HepG2 (cell line): ENCODE measurements at regions not wholly inside any gene's neighbourhood (a gene's known extent, or its start where the extent isn't known, plus 50 kb on each side); places are given as distances from the start of the nearest gene placed in this dataset.

Source experiments
- E2F2 ChIP-seq: sonication (generic); formaldehyde crosslinking; IDR thresholded peaks from 2 replicates; pipeline ENCODE4 v1.4.0; 2020; ENCODE audit warnings: missing genetic modification reagents, borderline replicate concordance
- FOSL2 ChIP-seq: sonication (generic); formaldehyde crosslinking; IDR thresholded peaks from 2 replicates; pipeline ENCODE4 v1.4.0; 2020; ENCODE audit warnings: missing genetic modification reagents
- KDM4B ChIP-seq: sonication (generic); formaldehyde crosslinking; IDR thresholded peaks from 2 replicates; pipeline ENCODE4 v1.4.0; 2020; ENCODE audit warnings: missing genetic modification reagents
- KMT2A ChIP-seq: sonication (generic); formaldehyde crosslinking; IDR thresholded peaks from 2 replicates; pipeline ENCODE4 v1.4.0; 2020; ENCODE audit warnings: missing genetic modification reagents
- MED1 ChIP-seq: sonication (generic); formaldehyde crosslinking; IDR thresholded peaks from 2 replicates; pipeline ENCODE4 v1.4.0; 2020; ENCODE audit warnings: missing genetic modification reagents
- RARG ChIP-seq: sonication (generic); formaldehyde crosslinking; IDR thresholded peaks from 2 replicates; pipeline ENCODE4 v1.4.0; 2020; ENCODE audit warnings: low read depth, mild to moderate bottlenecking, missing genetic modification reagents
- RBM22 ChIP-seq: fragments of 200-400 bp; formaldehyde crosslinking; optimal IDR thresholded peaks from 2 replicates; pipeline ENCODE3; 2017; ENCODE audit warnings: mild to moderate bottlenecking, low read length, moderate library complexity
- SNAI1 ChIP-seq: sonication (generic); formaldehyde crosslinking; IDR thresholded peaks from 2 replicates; pipeline ENCODE4 v1.5.0; 2020; ENCODE audit warnings: mild to moderate bottlenecking, missing genetic modification reagents, borderline replicate concordance
- SP5 ChIP-seq: IDR thresholded peaks from 2 replicates; pipeline ENCODE4 v1.6.1; 2016; ENCODE audit warnings: low read depth, borderline replicate concordance
- ZFP1 ChIP-seq: IDR thresholded peaks from 2 replicates; pipeline ENCODE4 v1.6.1; 2016
- ZFP36 ChIP-seq: fragments of 150-350 bp; IDR thresholded peaks from 2 replicates; pipeline ENCODE4 v1.6.1; 2018; ENCODE audit warnings: borderline replicate concordance, low read length, low read depth; ENCODE audit not compliant: partially characterized antibody
- ZFY ChIP-seq: sonication (generic); formaldehyde crosslinking; IDR thresholded peaks from 2 replicates; pipeline ENCODE4 v1.4.0; 2020; ENCODE audit warnings: missing genetic modification reagents
- ZNF329 ChIP-seq: sonication (generic); formaldehyde crosslinking; IDR thresholded peaks from 2 replicates; pipeline ENCODE4 v1.9.0; 2021; ENCODE audit warnings: low read depth, mild to moderate bottlenecking, missing genetic modification reagents
- ZNF367 ChIP-seq: sonication (generic); formaldehyde crosslinking; IDR thresholded peaks from 2 replicates; pipeline ENCODE4 v1.4.0; 2020; ENCODE audit warnings: missing genetic modification reagents, borderline replicate concordance
- ZNF430 ChIP-seq: sonication (generic); formaldehyde crosslinking; IDR thresholded peaks from 2 replicates; pipeline ENCODE4 v1.9.0; 2021; ENCODE audit warnings: mild to moderate bottlenecking, missing genetic modification reagents
- ZNF503 ChIP-seq: sonication (generic); formaldehyde crosslinking; IDR thresholded peaks from 2 replicates; pipeline ENCODE4 v1.4.0; 2020; ENCODE audit warnings: missing genetic modification reagents
- ZNF552 ChIP-seq: sonication (generic); formaldehyde crosslinking; IDR thresholded peaks from 2 replicates; pipeline ENCODE4 v1.9.0; 2022; ENCODE audit warnings: missing genetic modification reagents, mild to moderate bottlenecking, borderline replicate concordance
- ZNF558 ChIP-seq: sonication (generic); formaldehyde crosslinking; IDR thresholded peaks from 2 replicates; pipeline ENCODE4 v1.9.0; 2022; ENCODE audit warnings: mild to moderate bottlenecking, missing genetic modification reagents, borderline replicate concordance
- ZNF629 ChIP-seq: sonication (generic); formaldehyde crosslinking; conservative IDR thresholded peaks from 2 replicates; pipeline ENCODE4 v1.5.0; 2020; ENCODE audit warnings: missing genetic modification reagents
- ZNF7 ChIP-seq: IDR thresholded peaks from 2 replicates; pipeline ENCODE4 v1.6.1; 2016; ENCODE audit warnings: missing biosample characterization, missing genetic modification reagents
- ZNF879 ChIP-seq: sonication (generic); formaldehyde crosslinking; IDR thresholded peaks from 2 replicates; pipeline ENCODE4 v1.8.1; 2023; ENCODE audit warnings: missing genetic modification reagents
- ZSCAN30 ChIP-seq: sonication (generic); formaldehyde crosslinking; IDR thresholded peaks from 2 replicates; pipeline ENCODE4 v1.5.0; 2020; ENCODE audit warnings: mild to moderate bottlenecking, missing genetic modification reagents
- TF ChIP-seq, protein P1 (sequence below): sonication (generic); formaldehyde crosslinking; IDR thresholded peaks from 2 replicates; pipeline ENCODE4 v1.4.0; 2020; ENCODE audit warnings: missing genetic modification reagents, borderline replicate concordance
- TF ChIP-seq, protein P2 (sequence below), 2 experiments: sonication (generic) in 1 of 2; formaldehyde crosslinking in 1 of 2; IDR thresholded peaks; 2 replicates each; pipeline versions ENCODE4 v1.4.0 to v1.6.1; 2018 to 2020; ENCODE audit warnings: missing genetic modification reagents in 2 of 2, borderline replicate concordance in 1 of 2, low read depth in 1 of 2, mild to moderate bottlenecking in 1 of 2, missing biosample characterization in 1 of 2

DNA sequence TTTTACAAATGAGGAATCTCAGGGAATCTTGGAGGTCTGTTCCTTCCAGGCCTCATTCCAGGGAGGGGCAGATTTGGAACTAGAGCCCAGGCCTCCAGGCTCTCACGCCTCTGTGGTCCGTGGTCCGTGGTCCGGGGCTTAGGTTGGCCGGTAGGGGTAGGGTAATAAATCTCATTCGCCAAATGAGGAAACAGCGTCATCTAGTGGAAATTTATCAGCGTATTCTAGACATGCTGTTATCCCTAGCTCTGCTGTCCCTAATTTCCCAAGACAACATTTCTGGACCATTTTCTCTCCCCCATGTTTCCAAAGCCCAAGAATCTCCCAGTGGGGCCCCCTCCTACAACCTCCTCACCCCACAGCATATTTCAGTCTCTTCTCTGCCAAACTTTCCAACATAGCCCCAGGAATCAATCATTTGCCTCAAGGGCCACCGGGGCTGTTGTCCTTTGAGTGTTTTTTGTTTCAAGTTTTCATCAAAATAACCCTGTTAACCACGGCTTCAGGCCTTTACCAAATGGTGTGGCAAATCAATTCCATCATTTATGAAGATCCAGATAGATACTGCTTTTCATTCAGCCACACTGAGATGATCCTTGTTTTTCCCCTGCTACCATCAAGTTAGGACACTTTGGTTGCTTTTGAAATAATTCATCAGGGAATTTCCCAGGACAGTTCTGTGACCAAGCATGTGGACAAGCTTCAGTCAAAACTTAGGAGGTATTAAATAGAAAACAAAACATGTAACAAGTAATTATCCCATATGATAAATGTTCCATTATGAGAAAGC is 126.8 kb downstream of the ALDH8A1 start (continued):
- TF ChIP-seq ZNF558 (no peak), ZNF552 (CRISPR knock-in tag) (no peak), RARG (CRISPR knock-in tag) (no peak), KDM4B (CRISPR knock-in tag) (0 out of 2 replicates have a peak, but pooled peaks have one; percentile 63), MED1 (CRISPR knock-in tag) (no peak), SNAI1 (CRISPR knock-in tag) (no peak), ZNF430 (CRISPR knock-in tag) (no peak), ZFY (CRISPR knock-in tag) (no peak), ZNF329 (CRISPR knock-in tag) (no peak), RBM22 (no peak), SP5 (no peak), KMT2A (CRISPR knock-in tag) (no peak), ZSCAN30 (CRISPR knock-in tag) (no peak), ZNF367 (CRISPR knock-in tag) (no peak), ZNF7 (CRISPR knock-in tag) (no peak), E2F2 (CRISPR knock-in tag) (no peak), ZNF879 (CRISPR knock-in tag) (no peak), ZNF629 (CRISPR knock-in tag) (no peak), ZNF503 (CRISPR knock-in tag) (no peak), ZFP36 (peak; percentile 41), FOSL2 (CRISPR knock-in tag) (peak; percentile 20; the same call in 1 of the 2 replicates), ZFP1 (CRISPR knock-in tag) (peak; percentile 97; the same call in 1 of the 2 replicates)
- TF ChIP-seq, protein P1, sequence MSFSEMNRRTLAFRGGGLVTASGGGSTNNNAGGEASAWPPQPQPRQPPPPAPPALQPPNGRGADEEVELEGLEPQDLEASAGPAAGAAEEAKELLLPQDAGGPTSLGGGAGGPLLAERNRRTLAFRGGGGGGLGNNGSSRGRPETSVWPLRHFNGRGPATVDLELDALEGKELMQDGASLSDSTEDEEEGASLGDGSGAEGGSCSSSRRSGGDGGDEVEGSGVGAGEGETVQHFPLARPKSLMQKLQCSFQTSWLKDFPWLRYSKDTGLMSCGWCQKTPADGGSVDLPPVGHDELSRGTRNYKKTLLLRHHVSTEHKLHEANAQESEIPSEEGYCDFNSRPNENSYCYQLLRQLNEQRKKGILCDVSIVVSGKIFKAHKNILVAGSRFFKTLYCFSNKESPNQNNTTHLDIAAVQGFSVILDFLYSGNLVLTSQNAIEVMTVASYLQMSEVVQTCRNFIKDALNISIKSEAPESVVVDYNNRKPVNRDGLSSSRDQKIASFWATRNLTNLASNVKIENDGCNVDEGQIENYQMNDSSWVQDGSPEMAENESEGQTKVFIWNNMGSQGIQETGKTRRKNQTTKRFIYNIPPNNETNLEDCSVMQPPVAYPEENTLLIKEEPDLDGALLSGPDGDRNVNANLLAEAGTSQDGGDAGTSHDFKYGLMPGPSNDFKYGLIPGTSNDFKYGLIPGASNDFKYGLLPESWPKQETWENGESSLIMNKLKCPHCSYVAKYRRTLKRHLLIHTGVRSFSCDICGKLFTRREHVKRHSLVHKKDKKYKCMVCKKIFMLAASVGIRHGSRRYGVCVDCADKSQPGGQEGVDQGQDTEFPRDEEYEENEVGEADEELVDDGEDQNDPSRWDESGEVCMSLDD: no peak
- TF ChIP-seq, protein P2, sequence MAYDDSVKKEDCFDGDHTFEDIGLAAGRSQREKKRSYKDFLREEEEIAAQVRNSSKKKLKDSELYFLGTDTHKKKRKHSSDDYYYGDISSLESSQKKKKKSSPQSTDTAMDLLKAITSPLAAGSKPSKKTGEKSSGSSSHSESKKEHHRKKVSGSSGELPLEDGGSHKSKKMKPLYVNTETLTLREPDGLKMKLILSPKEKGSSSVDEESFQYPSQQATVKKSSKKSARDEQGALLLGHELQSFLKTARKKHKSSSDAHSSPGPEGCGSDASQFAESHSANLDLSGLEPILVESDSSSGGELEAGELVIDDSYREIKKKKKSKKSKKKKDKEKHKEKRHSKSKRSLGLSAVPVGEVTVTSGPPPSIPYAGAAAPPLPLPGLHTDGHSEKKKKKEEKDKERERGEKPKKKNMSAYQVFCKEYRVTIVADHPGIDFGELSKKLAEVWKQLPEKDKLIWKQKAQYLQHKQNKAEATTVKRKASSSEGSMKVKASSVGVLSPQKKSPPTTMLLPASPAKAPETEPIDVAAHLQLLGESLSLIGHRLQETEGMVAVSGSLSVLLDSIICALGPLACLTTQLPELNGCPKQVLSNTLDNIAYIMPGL (CRISPR knock-in tag; IDR thresholded peaks at IDR 0.05; ENCODE audit: borderline replicate concordance in 1 of 2, low read depth in 1 of 2): peak in 1 of 2 experiments; percentile 44; a peak in 1 of 4 replicates
